ENCODE measurements at regions not wholly inside any gene's neighbourhood (a gene's known extent, or its start where the extent isn't known, plus 50 kb on each side); places are given as distances from the start of the nearest gene placed in this dataset.

GRCh38 chr2:82893190-82893589 lies 1565.9 kb downstream of the SUCLG1 start:
- Histone ChIP-seq H3K9me3 (no peaks in the 10 kb centered on the region), H3K27me3 (no peaks in the 10 kb centered on the region), H3K4me1 (no peaks in the 10 kb centered on the region), H3K27ac (no peak overlapping the region), H3K36me3 (no peaks in the 10 kb centered on the region), H3K4me3 (no peak overlapping the region)
- TF ChIP-seq EP300 (IDR thresholded peaks at IDR 0.05): no peak
- TF ChIP-seq CTCF (IDR thresholded peaks at IDR 0.05): no peak
- TF ChIP-seq POLR2AphosphoS5 (IDR thresholded peaks at IDR 0.05): no peak
- no peak for TF ChIP-seq POLR2A (IDR thresholded peaks at IDR 0.05)
- no peak for DNase-seq (ENCODE audit: low spot score in 2 of 2)
- 42% methylated on average over 2 of the region's 2 CpGs for WGBS

GRCh38 chr2:82879803-82880202 lies 1579.3 kb downstream of the SUCLG1 start:
- TF ChIP-seq CTCF (IDR thresholded peaks at IDR 0.05) (no peak), POLR2A (IDR thresholded peaks at IDR 0.05) (no peak), EP300 (IDR thresholded peaks at IDR 0.05) (no peak), POLR2AphosphoS5 (IDR thresholded peaks at IDR 0.05) (no peak)
- 84% methylated on average over 2 of the region's 2 CpGs for WGBS
- no peaks in the 10 kb centered on the region for H3K27me3 ChIP-seq
- H3K36me3 ChIP-seq: no peaks in the 10 kb centered on the region
- no peak overlapping the region for H3K27ac ChIP-seq
- H3K9me3 ChIP-seq: no peaks in the 10 kb centered on the region
- H3K4me1 ChIP-seq: no peaks in the 10 kb centered on the region
- no peak for DNase-seq (ENCODE audit: low spot score in 2 of 2)
- H3K4me3 ChIP-seq: no peak overlapping the region

GRCh38 chr2:82875858-82876257 lies 1583.2 kb downstream of the SUCLG1 start:
- Histone ChIP-seq H3K27ac (no peak overlapping the region), H3K27me3 (no peaks in the 10 kb centered on the region), H3K4me1 (no peaks in the 10 kb centered on the region), H3K9me3 (no peaks in the 10 kb centered on the region), H3K36me3 (no peaks in the 10 kb centered on the region), H3K4me3 (no peak overlapping the region)
- WGBS: 63% methylated on average over 2 of the region's 6 CpGs
- TF ChIP-seq EP300 (IDR thresholded peaks at IDR 0.05) (no peak), CTCF (IDR thresholded peaks at IDR 0.05) (no peak), POLR2A (IDR thresholded peaks at IDR 0.05) (no peak), POLR2AphosphoS5 (IDR thresholded peaks at IDR 0.05) (no peak)
- DNase-seq (ENCODE audit: low spot score in 2 of 2): no peak

DNA sequence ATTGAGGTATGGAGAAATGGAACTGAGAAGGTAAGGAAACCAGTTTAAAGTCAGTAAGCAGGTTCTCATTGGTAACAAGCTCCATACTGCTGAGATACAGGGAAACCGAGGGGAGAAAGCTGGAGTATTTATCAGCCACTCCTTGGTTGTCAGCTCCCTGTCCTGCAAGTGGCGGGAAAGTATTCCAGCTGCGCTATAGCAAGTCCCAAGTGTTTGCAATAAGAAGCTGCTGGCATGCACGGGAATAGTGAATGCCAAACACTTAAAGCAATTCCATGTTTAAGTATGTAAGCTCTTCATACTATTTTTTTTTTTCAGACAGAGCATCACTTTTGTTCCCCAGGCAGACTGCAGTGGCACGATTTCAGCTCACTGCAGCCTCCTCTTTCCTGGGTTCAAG lies 1601.1 kb downstream of the SUCLG1 start:
- DNase-seq (ENCODE audit: low spot score in 2 of 2): no peak
- Histone ChIP-seq H3K9me3 (no peaks in the 10 kb centered on the region), H3K27ac (no peak overlapping the region), H3K27me3 (no peaks in the 10 kb centered on the region), H3K36me3 (no peaks in the 10 kb centered on the region), H3K4me3 (no peak overlapping the region), H3K4me1 (no peaks in the 10 kb centered on the region)
- TF ChIP-seq POLR2A (IDR thresholded peaks at IDR 0.05): no peak
- TF ChIP-seq CTCF (IDR thresholded peaks at IDR 0.05): no peak
- TF ChIP-seq POLR2AphosphoS5 (IDR thresholded peaks at IDR 0.05): no peak
- no peak for TF ChIP-seq EP300 (IDR thresholded peaks at IDR 0.05)
- 62% methylated on average over 5 of the region's 5 CpGs for WGBS

DNA sequence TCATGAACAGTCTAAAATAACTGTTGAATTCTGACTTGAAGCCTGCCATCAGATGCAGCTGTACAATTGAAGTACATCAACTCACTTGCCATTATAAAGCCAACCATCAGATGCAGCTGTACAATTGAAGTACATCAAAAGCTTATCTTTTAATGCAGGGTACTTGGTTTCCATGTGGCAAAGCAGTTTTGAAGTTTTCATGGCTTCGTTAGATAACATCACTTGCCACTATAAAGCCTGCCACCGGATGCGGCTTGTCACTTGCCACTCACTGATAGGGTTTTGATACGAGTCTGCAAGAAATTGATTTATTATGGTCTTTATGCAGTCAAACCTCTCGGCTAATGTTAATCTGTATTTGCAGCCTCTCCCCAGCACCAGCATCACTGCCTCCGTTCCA lies 1605.8 kb downstream of the SUCLG1 start:
- Histone ChIP-seq H3K27me3 (no peaks in the 10 kb centered on the region), H3K27ac (no peak overlapping the region), H3K36me3 (no peaks in the 10 kb centered on the region), H3K9me3 (no peaks in the 10 kb centered on the region), H3K4me1 (no peaks in the 10 kb centered on the region), H3K4me3 (no peak overlapping the region)
- 79% methylated on average over 6 of the region's 6 CpGs for WGBS
- TF ChIP-seq POLR2A (IDR thresholded peaks at IDR 0.05) (no peak), POLR2AphosphoS5 (IDR thresholded peaks at IDR 0.05) (no peak), EP300 (IDR thresholded peaks at IDR 0.05) (no peak), CTCF (IDR thresholded peaks at IDR 0.05) (no peak)
- DNase-seq (ENCODE audit: low spot score in 2 of 2): no peak
